GM23338 (cell line): ENCODE measurements at regions not wholly inside any gene's neighbourhood (a gene's known extent, or its start where the extent isn't known, plus 50 kb on each side); places are given as distances from the start of the nearest gene placed in this dataset.

Experiments used
- ATAC-seq: fragments of 200-7000 bp; cut with Tn5 transposase; 3 replicates; pipeline ENCODE4 v1.9.1; 2020
- DNase-seq: peaks from one replicate; pipeline ENCODE4 v3.0.0-alpha.2; 2015; ENCODE audit warnings: low spot score
- H2AFZ ChIP-seq: fragments of 200-600 bp; sonication (generic); 2 replicates; pipeline ENCODE4 v1.8.0; 2016; ENCODE audit warnings: antibody characterized with exemption, mild to moderate bottlenecking, moderate library complexity
- H3F3A ChIP-seq: fragments of 200-600 bp; sonication (generic); replicated peaks from 2 replicates; pipeline ENCODE4 v1.8.0; 2017; ENCODE audit warnings: antibody characterized with exemption, mixed run types, low read depth
- H3K27ac ChIP-seq: fragments of 200-600 bp; sonication (generic); 2 replicates; pipeline ENCODE4 v1.6.1; 2016; ENCODE audit warnings: low read depth
- H3K27me3 ChIP-seq: fragments of 200-600 bp; sonication (generic); 2 replicates; pipeline ENCODE4 v1.8.0; 2016; ENCODE audit warnings: mild to moderate bottlenecking, mixed run types, moderate library complexity; ENCODE audit not compliant: insufficient read depth
- H3K36me3 ChIP-seq: fragments of 200-600 bp; sonication (generic); 2 replicates; pipeline ENCODE4 v1.8.0; 2016; ENCODE audit warnings: mild to moderate bottlenecking; ENCODE audit not compliant: insufficient read depth
- H3K4me1 ChIP-seq: fragments of 200-600 bp; sonication (generic); 2 replicates; pipeline ENCODE4 v1.8.0; 2016; ENCODE audit warnings: mild to moderate bottlenecking, moderate library complexity; ENCODE audit not compliant: insufficient read depth
- H3K4me2 ChIP-seq: fragments of 200-600 bp; sonication (generic); 2 replicates; pipeline ENCODE4 v1.7.1; 2017; ENCODE audit warnings: mixed run types
- H3K4me3 ChIP-seq: fragments of 200-600 bp; sonication (generic); 2 replicates; pipeline ENCODE4 v1.6.1; 2016; ENCODE audit warnings: mixed run types
- H3K79me2 ChIP-seq: fragments of 200-600 bp; sonication (generic); replicated peaks from 2 replicates; pipeline ENCODE4 v1.8.0; 2017; ENCODE audit warnings: mild to moderate bottlenecking; ENCODE audit not compliant: insufficient read depth
- H3K9me2 ChIP-seq: fragments of 200-600 bp; sonication (generic); 2 replicates; pipeline ENCODE4 v1.8.0; 2017; ENCODE audit not compliant: insufficient read depth
- H4K20me1 ChIP-seq: fragments of 200-600 bp; sonication (generic); replicated peaks from 2 replicates; pipeline ENCODE4 v1.8.0; 2017; ENCODE audit warnings: mild to moderate bottlenecking; ENCODE audit not compliant: insufficient read depth
- H3K27ac Mint-ChIP-seq: 2 replicates; pipeline ENCODE4 v1.8.0; 2020; ENCODE audit warnings: inconsistent platforms, mild to moderate bottlenecking, moderate library complexity, mixed read lengths
- H3K27me3 Mint-ChIP-seq: 3 replicates; pipeline ENCODE4 v1.8.0; 2022; ENCODE audit warnings: low read depth, mild to moderate bottlenecking, moderate library complexity, mixed read lengths, inconsistent platforms; ENCODE audit not compliant: insufficient read depth, poor library complexity
- H3K36me3 Mint-ChIP-seq: 3 replicates; pipeline ENCODE4 v1.8.0; 2021; ENCODE audit warnings: low read depth, mild to moderate bottlenecking, inconsistent platforms, moderate library complexity, mixed read lengths
- H3K4me1 Mint-ChIP-seq: 3 replicates; pipeline ENCODE4 v1.8.0; 2020; ENCODE audit warnings: mild to moderate bottlenecking, inconsistent platforms, mixed read lengths
- H3K4me3 Mint-ChIP-seq: 3 replicates; pipeline ENCODE4 v1.8.0; 2021; ENCODE audit warnings: moderate library complexity, mild to moderate bottlenecking, inconsistent platforms, mixed read lengths
- H3K9me3 Mint-ChIP-seq: 3 replicates; pipeline ENCODE4 v1.8.0; 2020; ENCODE audit warnings: moderate library complexity, mild to moderate bottlenecking, inconsistent platforms, mixed read lengths
- CREB1 ChIP-seq: fragments of 250-450 bp; sonication (Bioruptor Pico); IDR thresholded peaks from 2 replicates; pipeline ENCODE4 v1.5.0; 2020; ENCODE audit warnings: low read depth, mild to moderate bottlenecking, moderate library complexity
- ETS1 ChIP-seq: IDR thresholded peaks from 2 replicates; pipeline ENCODE4 v1.6.1; 2016; ENCODE audit warnings: antibody characterized with exemption
- EZH2 ChIP-seq: fragments of 200-600 bp; sonication (generic); IDR thresholded peaks from one replicate; pipeline ENCODE4 v1.8.0; 2017; ENCODE audit warnings: antibody characterized with exemption, mild to moderate bottlenecking, low read depth; ENCODE audit not compliant: unreplicated experiment
- EZH2phosphoT487 ChIP-seq: fragments of 200-600 bp; sonication (generic); IDR thresholded peaks from one replicate; pipeline ENCODE4 v1.8.1; 2018; ENCODE audit warnings: antibody characterized with exemption; ENCODE audit not compliant: unreplicated experiment
- JUNB ChIP-seq: IDR thresholded peaks from one replicate; pipeline ENCODE4 v1.6.1; 2016; ENCODE audit warnings: antibody characterized with exemption; ENCODE audit not compliant: unreplicated experiment
- NANOG ChIP-seq: IDR thresholded peaks from 2 replicates; pipeline ENCODE4 v1.6.1; 2016; ENCODE audit warnings: antibody characterized with exemption, borderline replicate concordance
- POLR2AphosphoS5 ChIP-seq: IDR thresholded peaks from 2 replicates; pipeline ENCODE4 v1.6.1; 2016; ENCODE audit warnings: antibody characterized with exemption, low read depth
- STAT1 ChIP-seq: IDR thresholded peaks from one replicate; pipeline ENCODE4 v1.6.1; 2016; ENCODE audit warnings: antibody characterized with exemption; ENCODE audit not compliant: unreplicated experiment
- ZNF114 ChIP-seq: fragments of 250-450 bp; sonication (Bioruptor Pico); IDR thresholded peaks from 2 replicates; pipeline ENCODE4 v1.5.0; 2020; ENCODE audit warnings: mild to moderate bottlenecking, moderate library complexity
- ZNF331 ChIP-seq: fragments of 250-450 bp; sonication (Bioruptor Pico); IDR thresholded peaks from 2 replicates; pipeline ENCODE4 v1.5.0; 2020; ENCODE audit warnings: low read depth, mild to moderate bottlenecking, moderate library complexity
- TF ChIP-seq, protein P1 (sequence below), 2 experiments: fragments of 200-600 bp in 1 of 2; sonication (generic) in 1 of 2; conservative IDR thresholded peaks; 2 replicates each; pipeline versions ENCODE4 v1.5.1 to v1.6.1; 2016 to 2017; ENCODE audit warnings: antibody characterized with exemption in 2 of 2, low read depth in 2 of 2, mild to moderate bottlenecking in 2 of 2, moderate library complexity in 1 of 2
- TF ChIP-seq, protein P2 (sequence below): IDR thresholded peaks from one replicate; pipeline ENCODE4 v1.6.1; 2018; ENCODE audit warnings: antibody characterized with exemption; ENCODE audit not compliant: unreplicated experiment
- TF ChIP-seq, protein P3 (sequence below): fragments of 250-450 bp; sonication (Bioruptor Pico); IDR thresholded peaks from 2 replicates; pipeline ENCODE4 v1.5.0; 2020; ENCODE audit warnings: mild to moderate bottlenecking, moderate library complexity

GRCh38 chr2:186108470-186108869 lies 369.9 kb downstream of the FSIP2 start:
- ATAC-seq (no peak), DNase-seq (no peak)
- H3K79me2 ChIP-seq = no peaks in the 10 kb centered on the region
- TF ChIP-seq, protein P1, sequence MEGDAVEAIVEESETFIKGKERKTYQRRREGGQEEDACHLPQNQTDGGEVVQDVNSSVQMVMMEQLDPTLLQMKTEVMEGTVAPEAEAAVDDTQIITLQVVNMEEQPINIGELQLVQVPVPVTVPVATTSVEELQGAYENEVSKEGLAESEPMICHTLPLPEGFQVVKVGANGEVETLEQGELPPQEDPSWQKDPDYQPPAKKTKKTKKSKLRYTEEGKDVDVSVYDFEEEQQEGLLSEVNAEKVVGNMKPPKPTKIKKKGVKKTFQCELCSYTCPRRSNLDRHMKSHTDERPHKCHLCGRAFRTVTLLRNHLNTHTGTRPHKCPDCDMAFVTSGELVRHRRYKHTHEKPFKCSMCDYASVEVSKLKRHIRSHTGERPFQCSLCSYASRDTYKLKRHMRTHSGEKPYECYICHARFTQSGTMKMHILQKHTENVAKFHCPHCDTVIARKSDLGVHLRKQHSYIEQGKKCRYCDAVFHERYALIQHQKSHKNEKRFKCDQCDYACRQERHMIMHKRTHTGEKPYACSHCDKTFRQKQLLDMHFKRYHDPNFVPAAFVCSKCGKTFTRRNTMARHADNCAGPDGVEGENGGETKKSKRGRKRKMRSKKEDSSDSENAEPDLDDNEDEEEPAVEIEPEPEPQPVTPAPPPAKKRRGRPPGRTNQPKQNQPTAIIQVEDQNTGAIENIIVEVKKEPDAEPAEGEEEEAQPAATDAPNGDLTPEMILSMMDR (conservative IDR thresholded peaks at IDR 0.05; ENCODE audit: low read depth in 2 of 2) = no peak
- TF ChIP-seq, protein P2, sequence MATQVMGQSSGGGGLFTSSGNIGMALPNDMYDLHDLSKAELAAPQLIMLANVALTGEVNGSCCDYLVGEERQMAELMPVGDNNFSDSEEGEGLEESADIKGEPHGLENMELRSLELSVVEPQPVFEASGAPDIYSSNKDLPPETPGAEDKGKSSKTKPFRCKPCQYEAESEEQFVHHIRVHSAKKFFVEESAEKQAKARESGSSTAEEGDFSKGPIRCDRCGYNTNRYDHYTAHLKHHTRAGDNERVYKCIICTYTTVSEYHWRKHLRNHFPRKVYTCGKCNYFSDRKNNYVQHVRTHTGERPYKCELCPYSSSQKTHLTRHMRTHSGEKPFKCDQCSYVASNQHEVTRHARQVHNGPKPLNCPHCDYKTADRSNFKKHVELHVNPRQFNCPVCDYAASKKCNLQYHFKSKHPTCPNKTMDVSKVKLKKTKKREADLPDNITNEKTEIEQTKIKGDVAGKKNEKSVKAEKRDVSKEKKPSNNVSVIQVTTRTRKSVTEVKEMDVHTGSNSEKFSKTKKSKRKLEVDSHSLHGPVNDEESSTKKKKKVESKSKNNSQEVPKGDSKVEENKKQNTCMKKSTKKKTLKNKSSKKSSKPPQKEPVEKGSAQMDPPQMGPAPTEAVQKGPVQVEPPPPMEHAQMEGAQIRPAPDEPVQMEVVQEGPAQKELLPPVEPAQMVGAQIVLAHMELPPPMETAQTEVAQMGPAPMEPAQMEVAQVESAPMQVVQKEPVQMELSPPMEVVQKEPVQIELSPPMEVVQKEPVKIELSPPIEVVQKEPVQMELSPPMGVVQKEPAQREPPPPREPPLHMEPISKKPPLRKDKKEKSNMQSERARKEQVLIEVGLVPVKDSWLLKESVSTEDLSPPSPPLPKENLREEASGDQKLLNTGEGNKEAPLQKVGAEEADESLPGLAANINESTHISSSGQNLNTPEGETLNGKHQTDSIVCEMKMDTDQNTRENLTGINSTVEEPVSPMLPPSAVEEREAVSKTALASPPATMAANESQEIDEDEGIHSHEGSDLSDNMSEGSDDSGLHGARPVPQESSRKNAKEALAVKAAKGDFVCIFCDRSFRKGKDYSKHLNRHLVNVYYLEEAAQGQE = no peak
- TF ChIP-seq NANOG (no peak), ZNF331 (CRISPR knock-in tag) (no peak), CREB1 (CRISPR knock-in tag) (no peak), EZH2 (no peak), EZH2phosphoT487 (no peak), JUNB (no peak), POLR2AphosphoS5 (no peak), ZNF114 (no peak), STAT1 (no peak), ETS1 (no peak)
- TF ChIP-seq, protein P3, sequence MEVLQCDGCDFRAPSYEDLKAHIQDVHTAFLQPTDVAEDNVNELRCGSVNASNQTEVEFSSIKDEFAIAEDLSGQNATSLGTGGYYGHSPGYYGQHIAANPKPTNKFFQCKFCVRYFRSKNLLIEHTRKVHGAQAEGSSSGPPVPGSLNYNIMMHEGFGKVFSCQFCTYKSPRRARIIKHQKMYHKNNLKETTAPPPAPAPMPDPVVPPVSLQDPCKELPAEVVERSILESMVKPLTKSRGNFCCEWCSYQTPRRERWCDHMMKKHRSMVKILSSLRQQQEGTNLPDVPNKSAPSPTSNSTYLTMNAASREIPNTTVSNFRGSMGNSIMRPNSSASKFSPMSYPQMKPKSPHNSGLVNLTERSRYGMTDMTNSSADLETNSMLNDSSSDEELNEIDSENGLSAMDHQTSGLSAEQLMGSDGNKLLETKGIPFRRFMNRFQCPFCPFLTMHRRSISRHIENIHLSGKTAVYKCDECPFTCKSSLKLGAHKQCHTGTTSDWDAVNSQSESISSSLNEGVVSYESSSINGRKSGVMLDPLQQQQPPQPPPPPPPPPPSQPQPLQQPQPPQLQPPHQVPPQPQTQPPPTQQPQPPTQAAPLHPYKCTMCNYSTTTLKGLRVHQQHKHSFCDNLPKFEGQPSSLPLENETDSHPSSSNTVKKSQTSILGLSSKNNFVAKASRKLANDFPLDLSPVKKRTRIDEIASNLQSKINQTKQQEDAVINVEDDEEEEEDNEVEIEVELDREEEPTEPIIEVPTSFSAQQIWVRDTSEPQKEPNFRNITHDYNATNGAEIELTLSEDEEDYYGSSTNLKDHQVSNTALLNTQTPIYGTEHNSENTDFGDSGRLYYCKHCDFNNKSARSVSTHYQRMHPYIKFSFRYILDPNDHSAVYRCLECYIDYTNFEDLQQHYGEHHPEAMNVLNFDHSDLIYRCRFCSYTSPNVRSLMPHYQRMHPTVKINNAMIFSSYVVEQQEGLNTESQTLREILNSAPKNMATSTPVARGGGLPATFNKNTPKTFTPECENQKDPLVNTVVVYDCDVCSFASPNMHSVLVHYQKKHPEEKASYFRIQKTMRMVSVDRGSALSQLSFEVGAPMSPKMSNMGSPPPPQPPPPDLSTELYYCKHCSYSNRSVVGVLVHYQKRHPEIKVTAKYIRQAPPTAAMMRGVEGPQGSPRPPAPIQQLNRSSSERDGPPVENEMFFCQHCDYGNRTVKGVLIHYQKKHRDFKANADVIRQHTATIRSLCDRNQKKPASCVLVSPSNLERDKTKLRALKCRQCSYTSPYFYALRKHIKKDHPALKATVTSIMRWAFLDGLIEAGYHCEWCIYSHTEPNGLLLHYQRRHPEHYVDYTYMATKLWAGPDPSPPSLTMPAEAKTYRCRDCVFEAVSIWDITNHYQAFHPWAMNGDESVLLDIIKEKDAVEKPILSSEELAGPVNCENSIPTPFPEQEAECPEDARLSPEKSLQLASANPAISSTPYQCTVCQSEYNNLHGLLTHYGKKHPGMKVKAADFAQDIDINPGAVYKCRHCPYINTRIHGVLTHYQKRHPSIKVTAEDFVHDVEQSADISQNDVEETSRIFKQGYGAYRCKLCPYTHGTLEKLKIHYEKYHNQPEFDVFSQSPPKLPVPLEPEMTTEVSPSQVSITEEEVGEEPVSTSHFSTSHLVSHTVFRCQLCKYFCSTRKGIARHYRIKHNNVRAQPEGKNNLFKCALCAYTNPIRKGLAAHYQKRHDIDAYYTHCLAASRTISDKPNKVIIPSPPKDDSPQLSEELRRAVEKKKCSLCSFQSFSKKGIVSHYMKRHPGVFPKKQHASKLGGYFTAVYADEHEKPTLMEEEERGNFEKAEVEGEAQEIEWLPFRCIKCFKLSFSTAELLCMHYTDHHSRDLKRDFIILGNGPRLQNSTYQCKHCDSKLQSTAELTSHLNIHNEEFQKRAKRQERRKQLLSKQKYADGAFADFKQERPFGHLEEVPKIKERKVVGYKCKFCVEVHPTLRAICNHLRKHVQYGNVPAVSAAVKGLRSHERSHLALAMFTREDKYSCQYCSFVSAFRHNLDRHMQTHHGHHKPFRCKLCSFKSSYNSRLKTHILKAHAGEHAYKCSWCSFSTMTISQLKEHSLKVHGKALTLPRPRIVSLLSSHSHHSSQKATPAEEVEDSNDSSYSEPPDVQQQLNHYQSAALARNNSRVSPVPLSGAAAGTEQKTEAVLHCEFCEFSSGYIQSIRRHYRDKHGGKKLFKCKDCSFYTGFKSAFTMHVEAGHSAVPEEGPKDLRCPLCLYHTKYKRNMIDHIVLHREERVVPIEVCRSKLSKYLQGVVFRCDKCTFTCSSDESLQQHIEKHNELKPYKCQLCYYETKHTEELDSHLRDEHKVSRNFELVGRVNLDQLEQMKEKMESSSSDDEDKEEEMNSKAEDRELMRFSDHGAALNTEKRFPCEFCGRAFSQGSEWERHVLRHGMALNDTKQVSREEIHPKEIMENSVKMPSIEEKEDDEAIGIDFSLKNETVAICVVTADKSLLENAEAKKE (CRISPR knock-in tag) = no peak
- H3K4me3 Mint-ChIP-seq = no peak overlapping the region
- H3K4me2 ChIP-seq = no peak overlapping the region
- H3K36me3 ChIP-seq = no peaks in the 10 kb centered on the region
- peaks cover 8% of the 10 kb centered on the region for H3K4me1 Mint-ChIP-seq
- peaks cover 8% of the 10 kb centered on the region; the same call in 2 of the 3 replicates for H3K36me3 Mint-ChIP-seq
- H3K4me3 ChIP-seq = no peak overlapping the region
- H3K27ac Mint-ChIP-seq = no peak overlapping the region
- no peaks in the 10 kb centered on the region; the same call in 2 of the 3 replicates for H3K9me3 Mint-ChIP-seq
- H3K9me2 ChIP-seq = no peaks in the 10 kb centered on the region
- peaks cover 2% of the 10 kb centered on the region for H3K27me3 Mint-ChIP-seq
- H3K27me3 ChIP-seq = no peaks in the 10 kb centered on the region
- H4K20me1 ChIP-seq = no peaks in the 10 kb centered on the region
- no peaks in the 10 kb centered on the region for H3F3A ChIP-seq
- H3K27ac ChIP-seq = no peak overlapping the region
- peaks cover 12% of the 10 kb centered on the region for H3K4me1 ChIP-seq
- H2AFZ ChIP-seq = no peak overlapping the region
